Amygdala (tissue), 56 donors: ENCODE measurements at regions not wholly inside any gene's neighbourhood (a gene's known extent, or its start where the extent isn't known, plus 50 kb on each side); places are given as distances from the start of the nearest gene placed in this dataset.
"Not testable (repeated sequence)": the region's sequence is repeated elsewhere in the genome, so short reads cannot be mapped to it uniquely, and the experiment has no call there.

Experiments
- DNase-seq, 56 donors: peaks; one replicate each; lab custom pipeline; 2025; lab: John Stamatoyannopoulos, UW

DNA sequence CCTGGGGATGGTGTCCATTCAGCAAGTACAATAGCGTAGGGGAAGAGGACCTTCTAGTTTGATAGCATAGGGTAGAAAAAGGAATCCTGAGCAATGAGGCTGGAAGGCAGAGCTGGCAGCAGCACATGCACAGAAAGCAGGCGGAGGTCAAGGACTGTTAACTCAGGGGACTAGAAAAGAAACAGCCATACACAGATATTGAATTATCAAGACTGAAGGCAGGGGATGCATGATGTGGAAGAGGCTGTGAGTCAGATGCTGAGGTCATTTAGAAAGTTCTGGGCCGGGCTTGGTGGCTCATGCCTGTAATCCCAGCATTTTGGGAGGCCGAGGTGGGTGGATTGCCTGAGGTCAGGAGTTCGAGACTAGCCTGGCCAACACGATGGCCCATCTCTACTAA, 65.6 kb downstream of the OPTC start:
- DNase-seq, result no peak

- not testable (repeated sequence) for DNase-seq
Measured at GRCh38 chr1:203561761-203562160, 64.9 kb upstream of the ATP2B4 start.

DNA sequence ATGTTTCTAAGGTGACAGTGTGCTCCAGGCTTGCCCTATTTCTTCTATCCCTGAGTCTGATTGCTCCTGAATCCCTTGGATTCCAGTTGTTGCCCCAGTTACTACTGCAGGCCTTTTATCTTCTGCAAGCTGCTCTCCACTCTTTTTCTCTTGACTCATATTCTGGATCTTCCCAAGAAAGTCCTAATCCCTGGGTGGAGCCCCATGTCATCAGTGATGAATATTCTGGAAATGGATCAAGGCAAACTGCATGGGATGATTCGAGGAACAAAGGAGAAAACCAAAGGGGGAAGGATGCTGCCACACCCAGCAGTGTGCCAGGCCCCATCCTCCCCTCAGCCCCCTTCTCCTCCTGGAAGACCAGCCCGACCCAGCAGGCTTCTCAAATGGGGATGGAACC, 63.3 kb upstream of the ATP2B4 start:
- DNase-seq, result no peak

DNA sequence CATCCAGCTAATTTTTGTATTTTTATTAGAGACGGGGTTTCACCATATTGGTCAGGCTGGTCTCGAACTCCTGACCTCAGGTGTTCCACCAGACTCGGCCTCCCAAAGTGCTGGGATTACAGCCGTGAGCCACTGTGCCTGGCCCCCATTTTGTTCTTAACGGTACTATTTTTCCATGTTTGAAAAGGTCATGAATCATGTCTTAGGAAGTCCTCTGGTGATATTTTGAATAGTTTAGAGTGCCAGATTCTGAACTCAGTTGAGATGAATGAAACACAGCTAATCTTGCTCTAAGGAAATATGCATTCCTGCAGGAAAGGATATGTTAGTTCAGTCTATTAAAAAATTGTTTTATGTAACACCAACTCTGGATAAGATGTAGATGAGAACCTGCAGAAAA, 62.6 kb upstream of the ATP2B4 start:
- no peak for DNase-seq

DNA sequence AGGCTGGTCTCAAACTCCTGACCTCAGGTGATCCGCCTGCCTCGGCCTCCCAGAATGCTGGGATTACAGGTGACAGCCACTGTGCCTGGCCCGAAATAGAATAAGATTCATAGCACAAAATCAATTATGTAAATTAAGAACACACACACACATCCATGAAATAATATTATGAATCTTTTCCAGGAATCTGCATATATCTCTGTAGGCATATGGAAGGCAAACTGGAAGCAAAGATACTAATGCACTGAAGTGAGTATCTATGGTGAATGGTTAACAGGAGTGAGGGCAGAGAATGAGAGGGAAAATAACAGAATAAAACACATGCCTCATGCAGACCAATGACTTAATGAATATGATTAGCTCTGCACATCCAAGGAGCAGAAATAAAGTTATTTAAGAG, 61.6 kb upstream of the ATP2B4 start:
- DNase-seq, result no peak

GRCh38 chr1:203565981-203566380, 60.7 kb upstream of the ATP2B4 start:
- no peak for DNase-seq

- not testable (repeated sequence) for DNase-seq
Measured at GRCh38 chr1:203566966-203567365, 59.7 kb upstream of the ATP2B4 start.

DNA sequence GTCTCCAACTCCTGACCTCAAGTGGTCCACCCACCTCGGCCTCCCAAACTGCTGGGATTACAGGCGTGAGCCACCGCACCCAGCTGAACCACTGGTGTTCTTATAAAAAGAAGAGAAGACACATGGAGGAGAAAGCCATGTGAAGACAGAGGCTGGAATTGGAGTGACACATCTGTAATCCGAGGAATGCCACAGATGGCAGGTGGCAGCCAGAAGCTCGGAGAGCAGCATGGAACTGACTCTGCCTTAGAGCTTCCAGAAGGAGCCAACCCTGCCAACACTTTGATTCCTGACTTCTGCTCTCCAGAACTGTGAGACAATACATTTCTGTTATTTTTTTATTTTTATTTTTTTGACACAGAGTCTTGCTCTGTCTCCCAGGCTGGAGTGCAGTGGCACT, 59.0 kb upstream of the ATP2B4 start:
- DNase-seq, result no peak

- DNase-seq, result no peak
Measured at GRCh38 chr1:203569490-203570318, 56.9 kb upstream of the ATP2B4 start.

DNA sequence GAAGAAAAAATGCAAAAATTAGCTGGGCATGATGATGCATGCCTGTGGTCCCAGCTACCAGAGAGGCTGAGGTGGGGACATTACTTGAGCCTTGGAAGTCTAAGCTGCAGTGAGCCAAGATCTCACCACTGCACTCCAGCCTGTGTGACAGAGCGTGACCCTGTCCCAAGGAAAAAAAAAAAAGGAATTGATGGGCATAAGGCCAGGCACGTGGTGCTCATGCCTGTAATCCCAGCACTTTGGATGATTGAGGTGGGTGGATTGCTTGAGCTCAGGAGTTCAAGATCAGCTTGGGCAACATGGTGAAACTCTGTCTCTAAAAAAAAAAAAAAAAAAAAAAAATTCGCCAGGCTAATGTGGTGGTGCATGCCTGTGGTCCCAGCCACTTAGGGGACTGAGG, 55.8 kb upstream of the ATP2B4 start:
- no peak for DNase-seq

DNA sequence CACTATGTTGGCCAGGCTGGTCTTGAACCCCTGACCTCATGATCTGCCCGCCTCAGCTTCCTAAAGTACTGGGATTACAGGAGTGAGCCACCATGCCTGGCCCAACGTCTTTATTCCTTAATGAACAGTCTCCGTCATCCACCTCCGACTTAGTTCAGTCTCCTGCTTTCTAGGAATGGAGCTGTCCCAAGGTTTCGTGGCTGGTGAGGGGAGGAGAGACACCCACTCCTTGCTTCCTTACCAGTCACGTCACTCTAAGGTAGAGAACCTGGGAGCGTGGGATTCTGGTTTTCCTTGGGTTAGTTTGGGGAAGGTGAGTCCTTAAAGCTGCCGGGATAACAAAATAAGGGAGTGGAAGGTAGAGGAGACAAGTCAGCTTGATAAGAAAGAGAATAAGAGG, 55.0 kb upstream of the ATP2B4 start:
- DNase-seq, result peak in 1 of 56 donors; percentile 27

GRCh38 chr1:203572134-203572625, 54.5 kb upstream of the ATP2B4 start:
- peak in 12 of 56 donors; percentile 12 to 73 (median 28) for DNase-seq

DNA sequence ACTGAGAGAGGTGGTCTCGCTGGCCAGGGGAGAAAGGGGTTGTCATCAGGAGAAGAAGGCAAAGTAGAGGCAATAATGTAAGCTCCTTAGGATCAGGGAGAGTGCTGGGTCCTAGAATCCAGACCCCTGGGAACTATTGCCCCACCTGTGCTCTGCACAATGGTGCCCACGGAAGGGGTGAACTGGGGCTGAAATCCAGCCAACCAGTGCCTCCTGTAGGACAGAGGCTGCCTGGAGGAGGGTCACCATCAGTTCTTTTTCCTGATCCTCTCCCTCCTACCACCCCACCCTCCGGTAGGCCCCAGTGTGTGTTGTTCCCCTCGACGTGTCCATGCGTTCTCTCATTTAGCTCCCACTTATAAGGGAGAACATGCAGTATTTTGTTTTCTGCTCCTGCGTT, 52.9 kb upstream of the ATP2B4 start:
- DNase-seq, result no peak
